Breast epithelium (tissue), 3 donors: ENCODE measurements at regions not wholly inside any gene's neighbourhood (a gene's known extent, or its start where the extent isn't known, plus 50 kb on each side); places are given as distances from the start of the nearest gene placed in this dataset.
"Not testable (repeated sequence)": the region's sequence is repeated elsewhere in the genome, so short reads cannot be mapped to it uniquely, and the experiment has no call there.

Experiments used
- POLR2A ChIP-seq: fragments of 450-650 bp; IDR thresholded peaks from one replicate; pipeline ENCODE4 v1.6.1; 2016; ENCODE audit warnings: antibody characterized with exemption, mild to moderate bottlenecking, moderate library complexity
- POLR2AphosphoS5 ChIP-seq, 3 donors: sonication (generic); formaldehyde crosslinking; IDR thresholded peaks; one replicate each; pipeline ENCODE4 v1.6.1; 2017; ENCODE audit warnings: antibody characterized with exemption in 3 of 3
- TF ChIP-seq, protein P1 (sequence below), 3 donors: fragments of 450-650 bp; IDR thresholded peaks; one replicate each; pipeline ENCODE4 v1.5.1; 2016 to 2017; ENCODE audit warnings: antibody characterized with exemption in 3 of 3, mild to moderate bottlenecking in 3 of 3, moderate library complexity in 3 of 3

DNA sequence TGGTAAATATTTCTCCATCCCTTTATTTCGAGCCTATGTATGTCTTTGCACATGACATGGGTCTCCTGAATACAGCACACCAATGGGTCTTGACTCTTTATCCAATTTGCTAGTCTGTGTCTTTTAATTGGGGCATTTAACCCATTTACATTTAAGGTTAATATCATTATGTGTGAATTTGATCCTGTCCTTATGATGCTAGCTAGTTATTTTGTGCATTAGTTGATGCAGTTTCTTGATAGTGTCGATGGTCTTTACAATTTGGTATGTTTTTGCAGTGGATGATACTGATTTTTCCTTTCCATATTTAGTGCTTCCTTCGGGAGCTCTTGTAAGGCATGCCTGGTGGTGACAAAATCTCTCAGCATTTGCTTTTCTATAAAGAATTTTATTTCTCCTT is 1675.9 kb downstream of the OTOL1 start:
- TF ChIP-seq POLR2A; POLR2AphosphoS5 (IDR thresholded peaks at IDR 0.05): not testable (repeated sequence)
- TF ChIP-seq, protein P1, sequence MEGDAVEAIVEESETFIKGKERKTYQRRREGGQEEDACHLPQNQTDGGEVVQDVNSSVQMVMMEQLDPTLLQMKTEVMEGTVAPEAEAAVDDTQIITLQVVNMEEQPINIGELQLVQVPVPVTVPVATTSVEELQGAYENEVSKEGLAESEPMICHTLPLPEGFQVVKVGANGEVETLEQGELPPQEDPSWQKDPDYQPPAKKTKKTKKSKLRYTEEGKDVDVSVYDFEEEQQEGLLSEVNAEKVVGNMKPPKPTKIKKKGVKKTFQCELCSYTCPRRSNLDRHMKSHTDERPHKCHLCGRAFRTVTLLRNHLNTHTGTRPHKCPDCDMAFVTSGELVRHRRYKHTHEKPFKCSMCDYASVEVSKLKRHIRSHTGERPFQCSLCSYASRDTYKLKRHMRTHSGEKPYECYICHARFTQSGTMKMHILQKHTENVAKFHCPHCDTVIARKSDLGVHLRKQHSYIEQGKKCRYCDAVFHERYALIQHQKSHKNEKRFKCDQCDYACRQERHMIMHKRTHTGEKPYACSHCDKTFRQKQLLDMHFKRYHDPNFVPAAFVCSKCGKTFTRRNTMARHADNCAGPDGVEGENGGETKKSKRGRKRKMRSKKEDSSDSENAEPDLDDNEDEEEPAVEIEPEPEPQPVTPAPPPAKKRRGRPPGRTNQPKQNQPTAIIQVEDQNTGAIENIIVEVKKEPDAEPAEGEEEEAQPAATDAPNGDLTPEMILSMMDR (IDR thresholded peaks at IDR 0.05), result not testable (repeated sequence)
